Activated naive CD8-positive, alpha-beta T cell treated with anti-CD3 and anti-CD28 coated beads for 36 hours (primary cell): ENCODE measurements at regions not wholly inside any gene's neighbourhood (a gene's known extent, or its start where the extent isn't known, plus 50 kb on each side); places are given as distances from the start of the nearest gene placed in this dataset.
A peak's percentile ranks its signal among the peaks of the same experiment; 100 is the strongest.
"Not testable (repeated sequence)": the region's sequence is repeated elsewhere in the genome, so short reads cannot be mapped to it uniquely, and the experiment has no call there.

ENCODE experiments used
- DNase-seq: peaks from one replicate; pipeline ENCODE4 v3.0.0; 2021
- H3K27ac Mint-ChIP-seq: one replicate; pipeline ENCODE4 v1.8.0; 2022; ENCODE audit warnings: mild to moderate bottlenecking, moderate library complexity, mixed read lengths
- H3K27me3 Mint-ChIP-seq: one replicate; pipeline ENCODE4 v1.8.0; 2022; ENCODE audit warnings: mild to moderate bottlenecking, mixed read lengths
- H3K36me3 Mint-ChIP-seq: one replicate; pipeline ENCODE4 v1.8.0; 2021; ENCODE audit warnings: mild to moderate bottlenecking, mixed read lengths
- H3K4me1 Mint-ChIP-seq: one replicate; pipeline ENCODE4 v1.8.0; 2021; ENCODE audit warnings: mixed read lengths
- H3K4me3 Mint-ChIP-seq: one replicate; pipeline ENCODE4 v1.8.0; 2022; ENCODE audit warnings: mild to moderate bottlenecking, moderate library complexity, mixed read lengths
- H3K9me3 Mint-ChIP-seq: one replicate; pipeline ENCODE4 v1.8.0; 2022; ENCODE audit warnings: mixed read lengths

- Mint-ChIP-seq H3K27me3 (no peaks in the 10 kb centered on the region), H3K36me3 (no peaks in the 10 kb centered on the region), H3K9me3 (peaks cover 8% of the 10 kb centered on the region), H3K4me1 (no peaks in the 10 kb centered on the region), H3K4me3 (no peak overlapping the region), H3K27ac (no peak overlapping the region)
- no peak for DNase-seq
These were observed 1570.0 kb upstream of the DEFB115 start for GRCh38 chr20:29687438-29687837.

DNA sequence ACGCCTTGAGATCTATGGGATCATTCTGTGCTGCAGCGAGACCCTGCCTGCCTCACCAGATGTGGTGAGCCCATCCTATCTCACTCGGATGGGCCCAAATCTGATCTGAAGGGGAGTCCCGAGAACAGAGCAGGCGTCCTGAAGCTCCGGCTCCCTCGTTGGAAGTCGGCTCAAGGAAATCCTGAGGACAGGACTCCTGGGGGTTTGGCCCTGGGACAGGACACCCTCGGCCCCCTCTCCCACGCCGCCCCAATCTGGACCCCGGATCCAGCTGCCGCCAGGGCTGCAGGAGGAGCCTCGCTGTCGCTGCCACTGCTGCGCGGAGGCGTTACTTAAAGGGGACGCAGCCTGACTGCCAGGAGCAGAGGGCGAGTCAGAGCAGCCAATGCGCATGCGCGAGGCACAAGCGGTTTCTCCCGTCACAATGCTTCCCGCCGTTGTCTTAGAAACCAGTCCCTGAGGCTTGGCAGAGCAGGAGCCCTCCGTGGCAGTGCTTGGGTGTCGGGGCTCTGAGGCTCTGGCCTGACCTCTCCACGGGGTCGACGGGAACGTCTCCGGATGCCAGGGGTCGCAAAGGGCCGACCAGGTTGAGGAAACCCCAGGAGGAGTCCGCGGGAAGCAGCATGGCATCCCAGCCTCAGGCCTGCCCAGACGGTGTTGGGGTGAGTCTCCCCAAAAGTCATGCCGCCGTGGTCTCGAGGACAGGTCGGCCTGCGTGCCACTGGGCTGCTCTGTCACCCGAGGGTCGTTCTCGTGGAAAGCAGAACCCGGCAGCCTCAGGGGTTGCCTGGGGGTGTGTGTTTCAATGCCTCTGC is 1567.8 kb upstream of the DEFB115 start:
- H3K4me3 Mint-ChIP-seq, result peak overlapping the region; percentile 18
- H3K36me3 Mint-ChIP-seq, result no peaks in the 10 kb centered on the region
- no peaks in the 10 kb centered on the region for H3K4me1 Mint-ChIP-seq
- no peak overlapping the region for H3K27ac Mint-ChIP-seq
- DNase-seq, result peak; percentile 29
- no peaks in the 10 kb centered on the region for H3K27me3 Mint-ChIP-seq
- peaks cover 8% of the 10 kb centered on the region for H3K9me3 Mint-ChIP-seq

- Mint-ChIP-seq H3K9me3 (peaks cover 8% of the 10 kb centered on the region), H3K27me3 (no peaks in the 10 kb centered on the region)
These were observed 1567.2 kb upstream of the DEFB115 start for GRCh38 chr20:29690274-29690673.

GRCh38 chr20:29740601-29740950 is 1516.9 kb upstream of the DEFB115 start:
- H3K27me3 Mint-ChIP-seq, result peaks cover 12% of the 10 kb centered on the region
- no peak overlapping the region for H3K27ac Mint-ChIP-seq
- H3K9me3 Mint-ChIP-seq, result peaks cover 27% of the 10 kb centered on the region
- H3K4me1 Mint-ChIP-seq, result no peaks in the 10 kb centered on the region
- no peak overlapping the region for H3K4me3 Mint-ChIP-seq
- no peak for DNase-seq
- H3K36me3 Mint-ChIP-seq, result peaks cover 6% of the 10 kb centered on the region

More at GRCh38 chr20:29690274-29690673, 1567.2 kb upstream of the DEFB115 start:
- H3K27ac Mint-ChIP-seq, result no peak overlapping the region
- H3K4me3 Mint-ChIP-seq, result no peak overlapping the region
- no peak for DNase-seq
- H3K4me1 Mint-ChIP-seq, result no peaks in the 10 kb centered on the region
- no peaks in the 10 kb centered on the region for H3K36me3 Mint-ChIP-seq

DNA sequence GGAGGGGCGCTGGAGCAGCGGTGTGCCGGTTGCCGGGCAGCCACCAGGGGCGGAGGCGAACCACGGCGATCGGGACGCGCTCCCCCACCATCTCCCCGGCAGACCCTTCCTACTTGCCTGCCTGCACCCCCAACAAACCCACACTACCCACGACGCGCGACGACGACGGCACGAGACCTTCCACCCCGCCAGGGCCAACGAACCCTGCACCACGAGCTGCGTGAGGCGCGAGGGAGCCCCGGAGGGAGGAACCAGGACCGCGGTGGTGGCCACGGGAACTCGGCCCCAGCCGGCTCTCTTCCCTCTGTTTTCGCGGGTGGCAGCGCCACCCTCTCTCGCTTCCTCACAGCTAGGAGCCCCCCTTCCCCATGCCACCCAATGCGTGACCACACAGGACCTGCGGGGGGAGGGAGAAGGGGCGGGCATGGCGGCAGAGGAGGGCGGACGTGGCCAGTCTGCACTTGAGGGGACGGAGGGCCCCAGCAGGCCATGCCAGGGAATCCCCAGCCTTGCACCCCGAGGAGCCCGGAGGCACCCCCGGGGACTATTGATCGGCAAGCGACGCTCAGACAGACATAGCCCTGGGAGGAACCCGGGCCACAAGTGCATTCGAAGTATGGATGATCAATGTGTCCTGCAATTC is 1516.4 kb upstream of the DEFB115 start:
- peaks cover 6% of the 10 kb centered on the region for H3K36me3 Mint-ChIP-seq
- no peak overlapping the region for H3K27ac Mint-ChIP-seq
- no peak for DNase-seq
- peaks cover 26% of the 10 kb centered on the region for H3K9me3 Mint-ChIP-seq
- H3K27me3 Mint-ChIP-seq, result peaks cover 12% of the 10 kb centered on the region
- H3K4me3 Mint-ChIP-seq, result no peak overlapping the region
- no peaks in the 10 kb centered on the region for H3K4me1 Mint-ChIP-seq

GRCh38 chr20:29741594-29741893 is 1515.9 kb upstream of the DEFB115 start:
- Mint-ChIP-seq H3K4me3 (no peak overlapping the region), H3K9me3 (peaks cover 24% of the 10 kb centered on the region), H3K4me1 (no peaks in the 10 kb centered on the region), H3K27me3 (peaks cover 12% of the 10 kb centered on the region), H3K36me3 (peaks cover 3% of the 10 kb centered on the region), H3K27ac (no peak overlapping the region)
- DNase-seq, result no peak

- peaks cover 23% of the 10 kb centered on the region for H3K9me3 Mint-ChIP-seq
- DNase-seq, result no peak
- H3K36me3 Mint-ChIP-seq, result peaks cover 2% of the 10 kb centered on the region
- no peak overlapping the region for H3K27ac Mint-ChIP-seq
- peaks cover 12% of the 10 kb centered on the region for H3K27me3 Mint-ChIP-seq
- no peaks in the 10 kb centered on the region for H3K4me1 Mint-ChIP-seq
- no peak overlapping the region for H3K4me3 Mint-ChIP-seq
These were observed 1515.4 kb upstream of the DEFB115 start for GRCh38 chr20:29741894-29742698.

DNA sequence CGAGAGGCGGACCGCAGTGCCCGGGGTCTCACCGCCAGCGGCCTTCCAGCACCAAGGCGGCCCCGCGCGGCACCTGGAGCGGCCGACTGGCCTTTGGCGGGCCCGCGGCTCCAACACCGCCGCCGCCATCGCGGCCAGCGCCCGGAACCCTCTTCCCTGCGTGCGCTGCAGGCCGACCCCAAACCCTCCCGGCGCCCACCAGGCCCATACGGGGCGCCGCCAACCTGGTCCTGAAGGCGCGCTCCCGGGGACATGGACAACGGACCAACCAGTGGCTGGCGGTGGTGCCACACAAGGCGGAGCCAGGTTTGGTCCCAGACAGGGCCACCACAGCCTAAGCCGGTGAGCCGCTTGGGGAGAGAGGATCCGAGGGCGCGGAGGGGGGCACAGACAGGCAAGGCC is 1514.8 kb upstream of the DEFB115 start:
- DNase-seq, result no peak
- H3K4me3 Mint-ChIP-seq, result no peak overlapping the region
- no peaks in the 10 kb centered on the region for H3K4me1 Mint-ChIP-seq
- H3K27ac Mint-ChIP-seq, result no peak overlapping the region
- peaks cover 12% of the 10 kb centered on the region for H3K27me3 Mint-ChIP-seq
- H3K36me3 Mint-ChIP-seq, result peaks cover 2% of the 10 kb centered on the region
- H3K9me3 Mint-ChIP-seq, result peaks cover 20% of the 10 kb centered on the region

GRCh38 chr20:29743101-29743931 is 1514.1 kb upstream of the DEFB115 start:
- peaks cover 12% of the 10 kb centered on the region for H3K27me3 Mint-ChIP-seq
- no peak overlapping the region for H3K4me3 Mint-ChIP-seq
- peaks cover 14% of the 10 kb centered on the region for H3K9me3 Mint-ChIP-seq
- DNase-seq, result no peak
- H3K4me1 Mint-ChIP-seq, result no peaks in the 10 kb centered on the region
- H3K27ac Mint-ChIP-seq, result no peak overlapping the region
- peaks cover 2% of the 10 kb centered on the region for H3K36me3 Mint-ChIP-seq

DNA sequence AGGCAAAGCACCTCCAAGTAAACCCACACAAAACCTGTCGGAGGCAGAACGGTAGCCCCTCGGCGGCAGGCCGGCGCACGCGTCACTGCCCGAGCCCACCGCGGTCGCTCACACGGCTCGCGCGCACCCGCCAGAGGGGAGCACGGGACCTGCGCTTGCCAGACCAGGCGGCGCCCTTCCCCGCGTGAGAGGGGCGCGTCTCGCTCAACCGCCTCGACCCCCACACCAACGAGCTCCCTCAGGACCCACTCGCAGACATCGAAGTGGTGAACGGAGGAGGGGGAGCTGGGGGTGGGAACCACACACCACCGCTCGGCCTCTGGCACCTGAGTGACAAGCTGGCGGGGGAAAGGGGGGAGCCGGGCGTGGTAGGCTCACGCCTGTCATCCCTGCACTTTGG is 1513.4 kb upstream of the DEFB115 start:
- Mint-ChIP-seq H3K27me3 (peaks cover 12% of the 10 kb centered on the region), H3K4me3 (no peak overlapping the region), H3K36me3 (peaks cover 2% of the 10 kb centered on the region), H3K9me3 (peaks cover 10% of the 10 kb centered on the region), H3K27ac (no peak overlapping the region), H3K4me1 (no peaks in the 10 kb centered on the region)
- no peak for DNase-seq

GRCh38 chr20:29745534-29746245 is 1511.8 kb upstream of the DEFB115 start:
- H3K9me3 Mint-ChIP-seq, H3K27ac Mint-ChIP-seq, DNase-seq, H3K27me3 Mint-ChIP-seq, H3K4me1 Mint-ChIP-seq, H3K4me3 Mint-ChIP-seq, H3K36me3 Mint-ChIP-seq: not testable (repeated sequence)

DNA sequence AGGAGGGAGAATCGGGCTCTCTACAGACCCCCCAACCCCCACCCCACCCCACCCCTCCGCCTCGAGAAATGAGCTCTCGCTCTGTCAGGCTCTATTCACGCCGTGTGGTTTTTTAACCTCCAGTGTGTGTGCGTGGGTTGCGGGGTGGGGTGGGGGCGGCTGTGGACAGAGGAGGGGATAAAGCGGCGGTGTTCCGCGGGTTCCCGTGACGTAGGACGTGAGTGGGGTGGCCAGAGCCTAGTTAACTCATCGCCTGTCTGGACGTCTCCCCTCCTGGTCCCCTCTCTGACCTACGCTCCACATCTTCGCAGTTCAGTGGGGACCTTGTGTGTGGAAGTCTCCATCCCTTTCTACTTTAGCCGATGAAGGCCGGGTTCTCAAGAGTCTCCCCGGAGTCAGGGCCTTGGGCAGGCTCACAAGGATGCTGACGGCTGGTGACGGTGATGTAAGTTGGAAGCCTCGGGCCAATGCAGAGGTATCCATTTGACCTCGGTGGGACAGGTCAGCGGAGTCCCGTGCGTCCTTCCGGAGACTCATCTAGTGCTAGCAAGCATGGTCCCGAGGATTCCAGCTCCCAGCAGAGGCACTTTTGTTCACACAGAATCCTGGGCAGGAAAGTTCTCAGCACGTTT is 1507.1 kb upstream of the DEFB115 start:
- Mint-ChIP-seq H3K27me3 (peaks cover 23% of the 10 kb centered on the region), H3K9me3 (peaks cover 24% of the 10 kb centered on the region)

DNA sequence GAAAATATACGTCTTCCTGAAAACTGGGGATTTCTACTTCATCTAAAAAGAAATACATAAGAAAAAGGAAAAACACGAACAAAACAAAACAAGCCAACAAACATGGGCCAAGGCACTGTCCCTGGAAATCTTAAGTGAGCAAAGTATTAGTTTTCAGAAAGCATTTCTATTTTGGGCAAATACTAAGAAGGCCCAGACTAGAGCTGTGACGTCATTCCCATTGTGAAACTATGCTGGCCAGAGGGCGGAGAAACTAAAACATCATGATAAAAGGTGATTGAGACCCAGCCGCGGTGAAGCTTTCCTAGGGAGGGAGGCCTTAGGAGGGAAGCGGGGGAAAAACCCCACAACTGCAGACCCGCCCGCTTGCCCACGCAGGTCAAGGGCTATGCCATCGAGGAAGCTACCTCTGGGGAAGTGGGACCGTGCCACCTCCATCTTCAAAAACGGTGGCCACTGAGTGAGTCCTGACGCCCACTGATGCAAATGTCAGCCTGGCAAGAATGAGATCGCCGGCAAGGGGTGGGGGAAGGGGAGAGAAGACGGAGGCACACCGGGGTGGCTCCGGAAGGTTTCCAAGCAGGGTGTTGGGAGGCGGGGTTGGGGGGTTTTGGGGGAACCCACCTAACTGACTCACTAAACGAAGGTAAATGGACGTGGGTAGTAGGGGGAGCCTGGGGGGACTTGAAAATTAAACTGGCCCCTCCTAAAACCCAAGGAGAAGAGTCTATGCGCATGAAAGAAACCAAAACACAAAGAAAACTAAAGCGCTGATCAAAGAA is 1504.6 kb upstream of the DEFB115 start:
- not testable (repeated sequence) for H3K4me1 Mint-ChIP-seq, H3K36me3 Mint-ChIP-seq
- Mint-ChIP-seq H3K27ac (peak overlapping the region; percentile 68), H3K9me3 (peaks cover 23% of the 10 kb centered on the region), H3K4me3 (peak overlapping the region; percentile 27), H3K27me3 (peaks cover 25% of the 10 kb centered on the region)
- peak; percentile 40 for DNase-seq

More for the DNA sequence above, 1507.1 kb upstream of the DEFB115 start:
- Mint-ChIP-seq H3K4me3 (no peak overlapping the region), H3K4me1 (peaks cover 5% of the 10 kb centered on the region), H3K27ac (no peak overlapping the region), H3K36me3 (peaks cover 4% of the 10 kb centered on the region)
- DNase-seq, result no peak
